LNCaP clone FGC (cell line): ENCODE measurements at regions not wholly inside any gene's neighbourhood (a gene's known extent, or its start where the extent isn't known, plus 50 kb on each side); places are given as distances from the start of the nearest gene placed in this dataset.

Experiments
- DNase-seq: peaks from one replicate; pipeline ENCODE4 v3.0.0-alpha.2; 2011; ENCODE audit warnings: low read depth
- H3K4me3 ChIP-seq: 2 replicates; pipeline ENCODE4 v1.5.1; 2011; ENCODE audit warnings: mild to moderate bottlenecking, low read depth, low read length, control low read depth
- TF ChIP-seq, protein P1 (sequence below): IDR thresholded peaks from 2 replicates; pipeline ENCODE4 v1.5.1; 2012; ENCODE audit warnings: mild to moderate bottlenecking; ENCODE audit not compliant: control insufficient read depth, insufficient read depth; ENCODE audit errors: extremely low read depth

DNA sequence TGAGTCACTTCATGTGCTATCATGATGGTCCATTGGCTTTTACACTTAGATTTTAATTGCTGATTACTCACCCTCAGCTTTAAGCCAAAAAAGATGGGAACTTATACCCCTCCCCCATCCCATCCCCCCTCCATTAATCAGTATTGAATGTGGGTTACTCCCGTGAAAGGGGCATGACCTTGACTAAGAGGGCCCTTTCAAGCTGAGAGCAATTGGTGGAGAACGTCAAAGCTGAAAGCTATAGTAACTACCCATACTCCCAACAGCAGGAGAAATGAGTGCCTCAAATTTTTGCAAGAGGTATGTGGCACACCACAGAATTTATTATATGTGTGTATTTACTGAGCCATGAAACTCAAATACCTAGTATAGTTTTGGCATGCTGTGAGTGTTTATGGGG is 99.7 kb upstream of the CDH8 start:
- H3K4me3 ChIP-seq, result no peak overlapping the region
- no peak for DNase-seq
- TF ChIP-seq, protein P1, sequence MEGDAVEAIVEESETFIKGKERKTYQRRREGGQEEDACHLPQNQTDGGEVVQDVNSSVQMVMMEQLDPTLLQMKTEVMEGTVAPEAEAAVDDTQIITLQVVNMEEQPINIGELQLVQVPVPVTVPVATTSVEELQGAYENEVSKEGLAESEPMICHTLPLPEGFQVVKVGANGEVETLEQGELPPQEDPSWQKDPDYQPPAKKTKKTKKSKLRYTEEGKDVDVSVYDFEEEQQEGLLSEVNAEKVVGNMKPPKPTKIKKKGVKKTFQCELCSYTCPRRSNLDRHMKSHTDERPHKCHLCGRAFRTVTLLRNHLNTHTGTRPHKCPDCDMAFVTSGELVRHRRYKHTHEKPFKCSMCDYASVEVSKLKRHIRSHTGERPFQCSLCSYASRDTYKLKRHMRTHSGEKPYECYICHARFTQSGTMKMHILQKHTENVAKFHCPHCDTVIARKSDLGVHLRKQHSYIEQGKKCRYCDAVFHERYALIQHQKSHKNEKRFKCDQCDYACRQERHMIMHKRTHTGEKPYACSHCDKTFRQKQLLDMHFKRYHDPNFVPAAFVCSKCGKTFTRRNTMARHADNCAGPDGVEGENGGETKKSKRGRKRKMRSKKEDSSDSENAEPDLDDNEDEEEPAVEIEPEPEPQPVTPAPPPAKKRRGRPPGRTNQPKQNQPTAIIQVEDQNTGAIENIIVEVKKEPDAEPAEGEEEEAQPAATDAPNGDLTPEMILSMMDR, result no peak

DNA sequence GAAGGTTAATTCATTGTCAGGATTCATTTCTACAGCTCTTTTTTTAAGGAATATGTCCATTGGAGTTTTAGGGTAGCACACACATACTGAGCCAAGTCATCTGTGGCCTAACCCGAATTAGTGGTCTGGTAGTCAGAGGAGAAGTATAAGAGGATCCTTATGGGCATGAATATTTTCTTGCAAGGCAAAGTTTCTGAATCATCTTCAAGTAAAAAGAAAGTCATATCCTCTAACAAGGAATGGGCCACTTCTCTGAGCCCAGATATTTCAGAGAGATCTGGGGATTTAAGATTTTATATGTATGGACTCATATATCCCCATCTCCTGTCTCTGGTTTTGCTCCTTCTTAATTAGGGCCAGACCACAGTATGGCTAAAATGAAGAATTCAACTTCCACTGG is 99.2 kb upstream of the CDH8 start:
- no peak overlapping the region for H3K4me3 ChIP-seq
- TF ChIP-seq, protein P1, result no peak
- no peak for DNase-seq

DNA sequence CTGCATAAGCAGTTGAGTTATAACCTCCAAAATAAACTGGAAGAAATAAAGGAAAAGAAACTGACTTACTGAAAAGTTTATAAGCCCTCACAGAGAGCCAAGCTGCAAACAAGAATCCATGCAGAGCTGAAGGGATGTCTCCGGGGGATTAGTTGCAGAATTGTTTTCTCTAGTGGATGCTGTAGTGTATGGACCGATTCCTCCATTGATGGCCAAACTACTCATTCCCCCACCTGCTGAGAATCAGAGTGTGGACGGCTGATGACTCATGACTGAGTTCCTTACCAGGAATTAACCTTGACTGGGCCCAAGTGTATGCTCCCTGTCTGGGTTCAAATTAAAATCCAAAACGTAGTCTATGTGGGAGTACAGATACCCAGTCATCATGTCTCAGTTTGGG is 93.9 kb upstream of the CDH8 start:
- TF ChIP-seq, protein P1, result no peak
- DNase-seq, result no peak
- H3K4me3 ChIP-seq, result no peak overlapping the region

DNA sequence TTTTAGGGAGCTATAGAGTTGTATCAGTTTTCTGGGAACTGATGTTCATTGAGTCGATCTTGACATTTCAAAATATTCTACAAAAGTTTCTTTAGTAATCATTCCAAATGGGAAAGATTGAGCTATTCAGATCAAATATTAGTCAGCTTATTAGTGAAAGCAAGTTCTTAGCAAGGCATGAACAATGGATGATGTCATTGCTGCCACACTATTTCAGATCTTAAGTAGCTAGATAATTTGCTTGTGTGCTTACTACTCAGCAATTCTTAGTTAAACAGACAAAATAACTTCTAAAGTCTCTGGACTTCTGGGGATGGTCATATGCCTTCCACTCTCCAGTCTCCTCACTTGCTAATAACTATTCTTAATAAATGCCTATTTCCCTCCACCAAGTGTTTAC is 69.0 kb upstream of the CDH8 start:
- TF ChIP-seq, protein P1, result no peak
- DNase-seq, result no peak
- no peak overlapping the region for H3K4me3 ChIP-seq

DNA sequence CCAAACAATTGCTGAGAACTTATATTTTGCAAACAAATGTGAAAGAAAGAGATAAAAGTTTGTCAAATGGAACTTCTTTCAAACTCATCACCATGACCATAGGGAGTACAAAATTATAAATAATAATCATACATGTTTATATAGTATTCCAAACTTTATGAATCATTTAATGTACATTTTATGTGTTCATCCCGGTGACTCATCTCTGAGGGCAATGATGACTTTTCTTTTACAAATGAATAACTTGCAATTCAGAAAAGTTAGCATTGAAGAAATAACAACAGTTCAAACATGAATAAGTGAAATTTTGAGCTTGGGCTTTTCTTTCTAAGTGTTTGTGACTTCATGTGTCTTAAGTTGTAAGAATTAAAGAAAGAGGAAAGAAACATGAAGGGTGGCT is 66.3 kb upstream of the CDH8 start:
- H3K4me3 ChIP-seq, result no peak overlapping the region
- DNase-seq, result no peak
- TF ChIP-seq, protein P1, result no peak

DNA sequence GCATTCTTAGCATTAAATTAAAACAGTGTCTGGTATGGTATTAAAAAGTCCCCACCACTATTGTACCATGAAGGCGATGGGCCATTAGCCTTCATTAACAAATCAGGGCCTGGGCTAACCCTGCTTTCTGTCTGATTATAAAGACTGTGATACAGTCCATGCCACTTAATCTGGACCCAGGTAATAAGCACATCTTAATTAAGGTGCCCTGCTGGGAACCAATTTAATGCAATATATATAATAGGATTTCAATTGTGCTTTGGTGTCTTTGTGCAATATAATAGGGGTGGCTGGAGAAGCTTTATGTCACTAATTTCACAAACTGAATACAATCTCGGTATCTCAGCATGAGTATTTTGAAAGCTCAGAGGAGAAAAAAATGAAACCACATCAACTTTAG is 64.4 kb upstream of the CDH8 start:
- no peak overlapping the region for H3K4me3 ChIP-seq
- TF ChIP-seq, protein P1, result no peak
- DNase-seq, result no peak

DNA sequence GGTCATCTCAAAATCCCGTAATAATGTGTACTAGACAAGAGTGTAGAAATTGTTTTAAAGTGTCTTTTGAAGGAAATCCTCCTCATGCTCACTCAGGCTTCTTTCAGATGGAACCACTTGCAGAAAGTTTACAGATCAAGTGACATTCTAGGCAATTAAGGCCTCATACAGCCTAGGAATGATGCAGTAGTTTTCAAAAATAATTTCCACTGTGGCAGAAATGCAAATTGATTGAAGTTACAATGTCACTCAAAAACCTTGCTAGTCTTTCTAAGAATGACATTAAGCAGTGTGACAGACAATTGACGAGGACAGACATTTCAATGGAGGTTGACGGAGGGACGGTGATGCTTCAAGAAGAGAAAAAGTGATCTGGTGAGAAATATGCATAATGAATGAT is 53.5 kb upstream of the CDH8 start:
- TF ChIP-seq, protein P1, result no peak
- H3K4me3 ChIP-seq, result no peak overlapping the region
- no peak for DNase-seq
